SKM-1 (cell line): ENCODE measurements at regions not wholly inside any gene's neighbourhood (a gene's known extent, or its start where the extent isn't known, plus 50 kb on each side); places are given as distances from the start of the nearest gene placed in this dataset.
"Not testable (repeated sequence)": the region's sequence is repeated elsewhere in the genome, so short reads cannot be mapped to it uniquely, and the experiment has no call there.

Experiments used
- DNase-seq: peaks from one replicate; lab custom pipeline; 2025; ENCODE audit not compliant: unreplicated experiment; lab: John Stamatoyannopoulos, UW

DNA sequence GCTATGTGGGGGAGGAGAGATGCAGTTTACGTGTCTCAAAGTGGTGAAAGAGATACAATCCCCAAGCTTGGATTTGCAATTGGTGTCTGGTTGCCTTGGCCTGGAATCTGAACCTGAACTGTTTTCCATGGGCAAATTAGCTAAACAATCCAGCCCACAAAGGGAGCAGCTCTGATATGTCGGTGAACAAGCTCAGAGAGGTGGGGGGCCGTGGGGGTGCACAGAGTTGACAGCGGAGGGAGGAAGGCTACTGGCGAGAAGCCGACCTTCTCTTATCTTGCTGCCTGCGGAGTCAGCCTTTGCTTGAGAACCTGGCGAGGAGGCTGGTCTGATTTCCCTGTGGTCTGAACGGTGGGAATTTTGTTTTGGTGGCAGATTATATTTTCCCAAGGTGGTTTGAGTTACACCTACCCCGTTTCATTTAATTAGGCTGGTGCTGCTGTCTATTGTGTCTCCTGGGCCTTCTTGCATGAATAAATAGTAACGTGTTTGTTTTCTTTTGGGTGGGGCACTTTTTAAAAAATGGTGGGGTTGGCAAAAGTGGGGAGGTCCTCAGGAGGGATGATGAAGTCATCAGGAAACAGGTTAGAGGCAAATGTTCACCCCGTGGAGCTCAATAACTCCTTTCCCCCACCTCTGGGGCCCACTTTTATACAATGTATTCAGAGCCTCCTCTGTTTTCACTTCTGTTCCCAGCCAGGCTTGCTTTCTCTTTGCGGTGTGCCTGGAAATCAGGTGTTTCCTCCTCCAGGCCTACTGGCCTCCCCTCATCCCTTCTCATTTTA, 80.9 kb upstream of the IGFBP5 start:
- DNase-seq = no peak

- DNase-seq = no peak
These were observed 79.7 kb upstream of the IGFBP5 start for GRCh38 chr2:216775043-216775453.

GRCh38 chr2:216774620-216775019, 79.3 kb upstream of the IGFBP5 start:
- DNase-seq = no peak

DNA sequence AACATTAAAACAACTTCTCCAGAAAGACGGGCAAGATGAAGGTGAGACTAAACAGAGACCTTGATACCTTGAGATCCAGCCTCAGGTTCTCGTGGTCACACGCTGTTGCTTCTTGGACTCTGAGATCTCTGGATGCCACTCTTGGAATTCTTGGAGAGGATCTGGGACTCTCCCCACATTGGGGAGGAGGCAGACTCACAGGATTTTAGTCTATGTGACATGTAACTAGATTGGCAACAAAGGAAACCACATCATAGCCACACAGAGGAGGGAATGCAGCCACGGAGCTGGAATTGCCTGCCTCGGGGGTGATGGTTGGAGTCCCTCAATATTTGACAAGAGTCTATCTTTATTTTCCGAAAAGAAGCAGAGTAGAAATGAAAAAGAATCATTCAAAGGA, 78.8 kb upstream of the IGFBP5 start:
- no peak for DNase-seq

DNA sequence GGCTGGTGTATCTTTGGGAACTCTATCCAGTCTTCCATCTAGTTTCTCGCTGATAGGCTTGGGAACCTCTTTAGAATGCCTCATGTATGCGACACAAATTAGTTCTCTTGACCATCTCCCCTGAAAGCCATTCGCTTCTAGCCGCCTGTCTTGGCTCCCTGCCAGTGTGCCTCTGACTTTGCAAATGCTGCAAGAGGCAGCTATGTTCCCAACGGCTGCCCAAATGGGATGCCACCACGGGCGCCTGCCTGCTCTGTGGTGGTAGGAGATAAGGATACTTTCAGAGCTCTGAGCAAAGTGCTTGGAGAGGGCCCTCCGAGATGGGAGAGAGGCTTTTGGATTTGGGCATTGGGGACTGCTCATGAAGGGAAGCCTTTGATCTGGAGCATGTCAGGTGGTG, 77.7 kb upstream of the IGFBP5 start:
- DNase-seq = no peak

- no peak for DNase-seq
These were observed 75.4 kb upstream of the IGFBP5 start for GRCh38 chr2:216770717-216771116.

DNA sequence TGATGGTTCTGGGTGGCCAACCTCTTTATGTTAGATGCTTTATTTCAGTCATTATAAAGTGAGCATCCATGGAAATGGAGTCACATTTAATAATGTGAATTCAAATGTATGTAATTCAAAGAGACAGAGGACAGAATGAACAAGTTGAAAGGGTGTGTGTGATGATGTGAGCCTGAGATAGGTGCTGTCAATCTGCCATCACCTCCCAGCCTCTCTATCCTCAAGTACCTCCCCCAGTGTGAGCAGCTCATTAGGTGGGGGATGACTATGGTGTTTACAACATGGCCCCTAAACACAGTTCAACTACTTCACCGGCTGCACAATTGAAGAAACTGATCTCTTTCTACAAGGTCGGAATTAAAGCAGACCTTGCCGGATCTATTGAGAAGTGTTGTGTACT, 74.7 kb upstream of the IGFBP5 start:
- no peak for DNase-seq

DNA sequence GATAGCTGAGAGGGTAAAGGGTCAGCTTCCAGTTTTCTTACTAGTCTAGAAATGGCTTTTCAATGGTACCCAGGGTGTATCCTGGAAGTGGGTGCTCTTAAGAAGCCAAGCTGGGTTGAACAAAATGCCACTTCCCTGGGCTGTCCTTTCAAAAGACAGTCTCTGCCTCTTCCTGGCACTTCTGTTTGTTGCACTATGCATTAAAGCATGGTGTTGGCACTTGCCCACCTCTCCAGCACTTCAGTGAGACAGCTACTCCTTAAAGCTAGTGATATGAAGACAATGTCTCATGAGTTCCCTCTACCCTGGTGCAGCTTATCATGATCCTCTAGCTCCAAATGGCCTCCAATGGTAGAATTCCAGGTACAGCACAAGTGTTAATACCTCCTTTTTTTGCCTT, 74.3 kb upstream of the IGFBP5 start:
- no peak for DNase-seq

DNA sequence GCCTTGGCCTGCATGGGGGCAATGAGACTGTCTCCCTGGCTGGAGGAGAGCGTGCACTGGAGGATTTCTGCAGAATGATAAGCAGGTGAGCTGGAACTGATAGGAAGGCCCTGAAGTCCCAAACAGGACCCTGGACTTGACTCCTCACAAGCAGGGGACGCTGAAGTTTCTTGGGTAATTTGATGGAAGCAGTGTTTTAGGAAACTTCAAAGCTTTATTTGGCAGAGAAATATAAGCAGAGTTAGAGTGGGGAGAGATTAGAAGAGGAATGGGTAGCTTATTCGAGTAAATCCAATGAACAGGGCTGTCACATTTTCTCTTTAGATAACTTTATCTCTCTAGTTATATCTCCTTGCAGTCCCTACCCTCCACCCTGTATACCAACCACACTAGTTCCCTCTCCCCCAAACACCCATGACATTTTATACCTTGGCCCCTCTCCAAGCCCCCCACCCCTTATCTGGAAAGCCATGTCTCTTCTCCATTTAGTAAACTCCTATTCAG, 73.6 kb upstream of the IGFBP5 start:
- no peak for DNase-seq

- DNase-seq = no peak
These were observed 70.5 kb upstream of the IGFBP5 start for GRCh38 chr2:216765761-216766262.

DNA sequence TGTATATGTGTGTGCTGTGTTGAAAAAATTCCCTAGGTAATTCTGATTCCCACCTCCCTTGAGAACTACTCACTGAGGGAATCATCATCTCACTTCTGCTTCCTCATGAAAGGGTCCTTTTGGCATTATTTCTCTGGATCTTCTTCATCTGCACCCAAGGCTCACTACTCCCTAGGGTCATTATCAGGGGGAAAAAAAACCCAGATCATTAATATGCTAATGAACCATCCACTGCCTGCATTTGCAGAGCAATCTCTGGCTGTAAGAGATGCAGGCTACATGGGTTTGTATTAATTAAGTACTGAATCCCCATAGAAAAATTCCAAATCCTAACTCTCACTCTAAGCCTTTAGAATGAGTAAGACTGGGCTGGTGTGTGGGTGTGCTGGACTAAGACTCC, 68.0 kb upstream of the IGFBP5 start:
- DNase-seq = no peak

DNA sequence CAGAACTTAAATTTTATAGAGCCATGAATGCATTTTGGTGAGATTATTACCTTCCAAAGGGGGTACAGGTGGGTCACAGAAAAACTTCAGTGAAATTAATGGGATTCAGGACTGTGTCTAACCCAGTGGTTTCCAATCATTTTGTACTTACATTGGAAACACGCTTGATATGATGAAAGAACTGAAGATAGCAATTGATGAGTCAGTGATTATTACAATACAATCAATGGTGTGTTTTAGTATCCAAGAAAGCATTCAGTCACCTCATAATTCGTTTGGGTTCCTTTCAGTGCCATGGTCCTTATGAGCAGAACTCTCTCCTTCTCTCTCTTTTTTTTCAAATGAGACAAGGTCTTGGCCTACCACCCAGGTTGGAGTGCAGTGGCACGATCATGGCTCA, 66.5 kb upstream of the IGFBP5 start:
- DNase-seq = no peak

- no peak for DNase-seq
These were observed 65.8 kb upstream of the IGFBP5 start for GRCh38 chr2:216761133-216761532.

GRCh38 chr2:216758256-216759155, 63.2 kb upstream of the IGFBP5 start:
- no peak for DNase-seq

DNA sequence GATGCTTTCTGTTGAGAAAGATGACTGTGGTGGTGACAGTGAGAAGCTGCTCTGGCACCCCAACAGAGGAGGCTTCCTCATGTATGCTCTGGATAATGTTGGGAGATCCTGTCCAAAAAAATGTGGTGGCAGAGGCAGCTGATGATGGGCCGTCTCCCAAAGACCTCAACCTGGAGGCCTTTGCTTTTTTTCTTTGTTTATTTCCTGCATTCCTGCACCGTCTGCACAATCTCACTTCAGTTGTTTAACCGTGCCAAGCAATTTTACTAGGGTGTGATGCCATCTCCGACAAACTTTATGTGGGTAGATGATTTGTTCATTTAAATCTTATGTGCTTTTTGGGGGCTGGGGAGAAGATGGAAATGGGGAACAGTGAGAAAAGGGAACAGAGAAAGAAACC, 62.2 kb upstream of the IGFBP5 start:
- DNase-seq = no peak

DNA sequence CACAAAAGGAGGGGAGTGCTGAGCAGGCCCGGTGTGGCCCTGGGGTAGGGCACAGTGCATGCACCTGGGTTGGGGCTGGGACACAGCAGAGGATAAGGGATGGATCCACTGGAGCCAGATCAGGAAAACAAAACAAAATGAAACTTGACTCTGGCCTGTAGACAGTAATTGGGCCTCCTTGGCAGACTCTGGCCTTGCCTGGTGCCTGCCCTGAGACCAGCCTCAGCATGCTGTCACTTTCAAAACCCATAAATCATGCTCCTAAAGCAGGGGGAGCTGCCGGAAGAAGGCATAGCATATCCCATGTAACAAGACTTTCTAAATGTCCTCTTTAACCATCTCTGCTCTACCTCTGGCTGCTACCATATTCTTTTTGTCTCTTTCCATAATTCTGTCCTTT, 61.1 kb upstream of the IGFBP5 start:
- no peak for DNase-seq

DNA sequence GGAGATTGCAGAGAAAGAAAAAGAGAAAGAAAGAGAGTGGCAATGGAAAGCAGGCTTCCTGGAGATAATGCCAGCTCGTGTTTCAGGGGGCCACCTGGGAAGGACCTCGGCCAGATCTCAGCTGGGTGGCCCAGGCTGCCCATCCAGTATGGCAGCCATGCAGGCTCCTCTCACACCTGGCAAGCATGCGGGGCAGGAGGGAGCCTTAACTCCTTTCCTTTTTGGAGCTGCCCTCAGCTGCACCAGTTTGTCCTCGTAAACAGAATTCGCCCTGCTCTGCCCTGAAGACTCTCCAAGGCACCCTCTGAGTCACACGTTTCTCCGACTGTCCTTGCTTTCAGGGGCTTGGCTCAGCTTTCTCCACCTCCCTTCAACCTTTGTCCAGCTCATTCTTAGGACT, 59.5 kb upstream of the IGFBP5 start:
- no peak for DNase-seq

DNA sequence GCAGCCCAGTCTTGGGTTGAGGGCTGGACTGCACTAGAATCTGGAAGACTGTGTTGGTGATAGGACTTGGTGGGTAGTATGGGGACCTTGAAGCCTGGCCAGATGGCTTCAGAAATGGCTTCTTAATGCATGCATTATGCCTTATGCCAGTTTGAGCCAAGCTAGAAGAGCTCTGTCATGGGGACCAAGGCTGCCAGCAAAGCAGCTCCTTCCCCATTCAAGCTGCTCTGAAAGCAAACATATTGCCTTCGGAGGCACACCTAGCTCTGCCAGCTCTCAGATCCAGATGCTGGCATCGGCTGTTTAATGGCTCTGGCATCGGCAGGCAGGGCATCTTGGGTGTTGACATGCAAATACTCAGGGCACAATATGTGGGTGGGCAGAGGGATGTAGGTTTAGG, 59.0 kb upstream of the IGFBP5 start:
- DNase-seq = no peak

DNA sequence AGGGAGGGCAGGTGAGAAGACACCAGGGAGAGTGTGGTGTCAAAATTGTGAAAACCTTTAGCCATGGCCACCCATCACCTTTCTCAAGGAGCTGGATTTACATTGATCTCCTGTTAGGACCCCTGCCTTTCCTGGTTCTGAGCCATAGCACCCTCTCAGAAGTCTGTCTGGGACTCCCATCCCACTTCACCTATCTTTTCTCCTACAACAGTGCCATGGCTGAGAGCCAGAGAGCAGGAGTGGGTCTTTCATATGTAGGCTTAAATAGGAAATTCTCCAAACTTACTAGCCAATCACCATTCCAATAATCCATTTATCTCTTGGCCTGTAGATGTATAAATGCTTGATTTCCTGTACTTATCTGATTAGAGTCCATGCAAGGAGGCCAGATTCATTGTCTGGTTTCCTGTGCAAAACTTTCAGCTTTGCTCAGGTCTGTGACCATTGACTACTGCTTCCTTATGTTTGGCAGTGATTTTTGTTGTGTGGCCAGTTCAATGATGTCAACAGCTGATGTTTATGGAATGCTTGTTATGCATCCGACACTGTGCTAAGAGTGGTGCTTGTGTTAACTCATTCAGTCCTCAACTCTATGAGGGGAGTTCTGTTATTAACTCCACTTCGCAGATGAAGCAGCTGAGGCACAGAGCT, 57.6 kb upstream of the IGFBP5 start:
- DNase-seq = no peak

DNA sequence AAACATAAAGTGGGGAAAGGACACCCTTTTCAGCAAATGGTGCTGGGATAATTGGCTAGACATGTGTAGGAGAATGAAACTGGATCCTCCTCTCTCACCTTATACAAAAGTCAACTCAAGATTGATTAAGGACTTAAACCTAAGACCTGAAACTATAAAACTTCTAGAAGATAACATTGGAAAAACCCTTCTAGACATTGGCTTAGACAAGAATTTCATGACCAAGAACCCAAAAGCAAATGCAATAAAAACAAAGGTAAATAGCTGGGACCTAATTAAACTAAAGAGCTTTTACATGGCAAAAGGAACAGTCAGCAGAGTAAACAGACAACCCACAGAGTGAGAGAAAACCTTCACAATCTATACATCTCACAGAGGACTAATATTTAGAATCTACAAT, 55.4 kb upstream of the IGFBP5 start:
- not testable (repeated sequence) for DNase-seq

DNA sequence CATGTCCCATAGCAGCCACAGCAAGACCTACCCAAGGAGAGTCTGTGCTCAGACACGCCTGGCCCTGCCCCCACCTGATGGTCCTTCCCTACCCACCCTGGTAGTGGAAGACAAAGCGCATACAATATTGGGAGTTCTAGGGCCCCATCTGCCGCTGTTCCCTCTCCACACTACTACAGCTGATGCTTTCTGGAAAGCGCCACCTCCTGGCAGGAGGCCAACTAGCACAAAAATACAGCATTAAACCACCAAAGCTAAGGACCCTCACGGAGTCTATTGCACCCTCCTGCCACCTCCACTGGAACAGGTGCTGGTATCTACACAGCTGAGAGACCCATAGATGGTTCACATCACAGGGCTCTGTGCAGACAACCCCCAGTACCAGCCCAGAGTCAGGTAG, 50.9 kb upstream of the IGFBP5 start:
- DNase-seq = not testable (repeated sequence)
